8988T (cell line): ENCODE measurements at regions not wholly inside any gene's neighbourhood (a gene's known extent, or its start where the extent isn't known, plus 50 kb on each side); places are given as distances from the start of the nearest gene placed in this dataset.

Experiments used
- DNase-seq: peaks from one replicate; pipeline ENCODE4 v3.0.0; 2011

DNA sequence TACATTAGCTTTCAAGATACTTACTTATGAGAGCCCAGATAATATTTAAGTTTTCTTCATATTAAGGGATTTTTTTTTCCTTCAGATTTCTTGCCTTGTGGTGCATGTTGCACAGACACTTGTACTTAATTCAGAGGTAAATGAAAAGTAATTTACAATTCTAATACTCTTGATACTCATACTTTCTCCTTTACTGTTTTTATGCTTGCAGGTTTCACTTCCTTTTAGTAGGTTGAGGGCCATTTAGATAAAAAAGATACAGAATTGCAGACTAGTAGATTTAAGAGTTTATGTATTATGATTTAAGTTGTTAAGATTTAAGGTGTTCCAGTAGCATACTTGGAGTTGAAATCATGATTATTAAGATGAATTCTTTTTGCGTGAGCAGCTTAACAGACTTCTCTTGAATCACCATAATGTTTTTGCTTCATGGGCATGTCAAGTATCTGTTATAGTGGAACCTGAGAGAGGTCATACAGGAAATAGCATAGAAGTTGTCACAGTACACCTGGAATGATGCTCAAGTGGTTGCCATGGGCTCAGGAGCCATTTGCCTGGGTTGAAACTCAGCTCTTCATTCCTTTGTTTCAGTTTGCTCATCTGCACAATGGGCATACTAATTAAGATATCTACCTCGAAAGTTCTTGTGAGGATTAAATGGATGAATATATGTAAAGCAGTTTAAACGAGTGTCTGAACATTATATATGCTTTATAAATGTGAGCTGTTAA is 174.8 kb upstream of the PRPS1L1 start:
- DNase-seq = no peak

DNA sequence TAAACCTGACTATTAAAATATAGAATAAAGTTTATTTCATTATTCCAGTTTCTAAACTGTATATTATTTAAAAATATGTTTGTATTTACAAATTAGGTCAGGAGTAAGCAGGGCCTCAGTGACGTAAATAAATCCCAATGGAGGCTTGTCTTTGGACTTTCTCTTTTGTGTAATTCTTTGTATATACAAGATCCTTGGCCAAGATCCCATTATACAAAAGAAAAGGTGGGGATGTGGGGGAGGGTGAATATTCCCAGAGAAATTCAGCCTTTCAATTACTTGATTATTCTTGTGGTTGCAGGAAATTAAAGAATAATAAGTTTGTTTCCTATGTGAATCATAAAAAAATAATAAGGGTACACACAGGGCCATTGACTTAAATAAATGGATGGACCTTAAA is 178.7 kb upstream of the PRPS1L1 start:
- DNase-seq = no peak

DNA sequence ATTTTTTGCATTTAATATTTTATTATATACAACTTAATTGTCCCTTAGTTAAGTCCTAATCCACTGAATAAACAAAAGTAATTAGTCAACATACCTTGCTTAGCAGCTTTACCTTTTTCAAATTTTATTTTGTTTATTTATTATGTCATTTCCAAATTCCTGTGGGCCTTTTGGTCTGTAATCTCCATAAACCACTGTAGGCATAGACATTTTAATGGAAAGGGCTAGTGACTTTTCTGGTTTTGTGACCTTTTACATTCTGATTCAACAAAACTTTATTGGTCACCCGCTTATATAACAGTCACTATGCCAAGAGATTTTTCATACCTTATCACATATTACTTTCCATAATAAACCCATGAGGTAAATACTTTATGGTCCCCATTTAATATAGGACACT is 181.3 kb upstream of the PRPS1L1 start:
- no peak for DNase-seq

DNA sequence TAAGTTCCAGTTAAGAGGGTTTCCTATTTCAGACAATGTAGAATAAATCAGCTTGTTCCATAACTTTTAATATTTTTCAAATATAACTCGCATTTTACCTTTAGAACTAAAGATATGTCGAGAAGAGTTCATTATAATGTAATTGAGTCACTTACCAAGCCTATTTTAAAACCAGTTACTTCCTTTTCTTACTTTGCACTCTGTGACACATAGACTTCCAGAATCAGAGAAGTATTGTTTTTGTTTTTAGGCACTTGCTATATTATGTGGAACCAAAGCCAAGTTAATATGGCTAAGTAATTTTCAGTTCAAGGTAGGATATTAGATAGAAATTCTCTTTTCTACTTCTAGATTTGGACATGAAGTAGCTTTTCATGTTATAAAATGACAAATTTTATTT is 182.7 kb upstream of the PRPS1L1 start:
- no peak for DNase-seq

DNA sequence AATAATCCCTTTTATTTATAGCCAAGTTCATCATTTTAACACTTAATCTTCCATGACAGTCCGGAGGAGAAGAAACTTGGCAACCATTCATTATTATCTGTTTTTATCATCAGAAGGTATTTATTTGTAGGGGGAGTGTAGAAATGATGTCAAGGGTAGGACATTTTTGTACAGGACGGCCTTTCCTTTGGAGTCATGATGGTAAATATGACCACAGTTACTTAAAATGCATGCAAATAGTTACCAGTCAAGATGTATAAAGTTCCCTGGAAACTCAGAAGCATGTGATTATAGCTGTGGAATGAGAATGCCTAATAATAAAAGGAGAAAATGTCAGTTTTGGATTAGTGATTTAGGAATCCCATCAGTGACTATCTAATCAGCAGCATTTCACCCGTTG is 183.1 kb upstream of the PRPS1L1 start:
- DNase-seq = no peak

DNA sequence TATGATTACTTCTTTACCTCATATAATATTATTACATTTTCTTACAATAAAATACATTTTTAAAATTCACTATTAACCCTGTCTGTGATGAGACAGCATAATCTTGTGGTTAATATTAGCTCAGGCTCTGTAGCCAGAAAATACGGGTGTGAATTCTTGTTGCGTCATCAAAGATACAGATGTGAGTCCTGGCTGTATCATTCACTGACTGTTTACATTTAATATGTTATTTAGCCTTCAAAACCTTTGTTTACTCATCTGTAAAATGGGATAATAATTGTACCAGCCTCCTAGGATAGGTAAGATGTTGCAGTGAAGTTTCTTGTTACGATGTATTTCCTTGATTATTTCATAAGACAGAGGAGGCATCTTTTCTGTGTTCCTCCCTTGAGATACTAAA is 184.7 kb upstream of the PRPS1L1 start:
- no peak for DNase-seq

DNA sequence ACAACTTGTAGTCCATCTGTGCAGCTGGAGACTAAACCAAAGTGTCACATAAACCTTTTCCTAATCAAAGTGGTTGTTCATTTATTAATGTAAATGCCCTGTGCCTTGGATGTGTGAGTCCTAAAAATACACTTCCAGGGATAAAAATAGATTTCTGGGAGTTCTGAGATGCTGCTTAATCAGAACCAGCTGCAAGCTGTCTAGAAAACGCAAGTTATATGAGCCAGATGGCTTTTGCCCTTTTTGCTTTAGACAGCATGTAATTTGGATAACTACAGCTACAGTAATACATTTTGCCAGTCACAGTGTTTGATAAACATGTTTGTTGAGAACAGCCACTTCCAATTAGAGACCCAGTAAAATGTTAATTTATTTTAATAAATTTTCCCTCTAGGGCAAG is 185.1 kb upstream of the PRPS1L1 start:
- DNase-seq = no peak

DNA sequence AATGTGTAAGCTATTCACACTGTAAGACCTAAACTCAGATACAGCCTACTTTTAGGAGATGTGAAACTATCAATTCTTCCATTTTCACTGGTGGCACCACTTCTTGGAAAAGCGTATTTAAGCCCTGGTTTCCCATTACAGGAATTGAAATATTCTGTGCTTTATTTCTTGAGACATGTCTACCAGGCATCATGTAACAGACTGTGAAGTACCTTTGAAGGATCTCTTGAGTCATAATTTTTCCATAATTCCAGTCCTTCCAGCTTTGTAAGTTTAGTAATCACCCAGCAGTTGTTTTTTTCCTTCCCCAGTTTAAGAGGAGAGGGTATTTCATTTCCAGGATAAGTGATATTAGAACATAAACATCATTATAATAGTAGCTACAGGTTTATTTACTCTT is 186.0 kb upstream of the PRPS1L1 start:
- no peak for DNase-seq

DNA sequence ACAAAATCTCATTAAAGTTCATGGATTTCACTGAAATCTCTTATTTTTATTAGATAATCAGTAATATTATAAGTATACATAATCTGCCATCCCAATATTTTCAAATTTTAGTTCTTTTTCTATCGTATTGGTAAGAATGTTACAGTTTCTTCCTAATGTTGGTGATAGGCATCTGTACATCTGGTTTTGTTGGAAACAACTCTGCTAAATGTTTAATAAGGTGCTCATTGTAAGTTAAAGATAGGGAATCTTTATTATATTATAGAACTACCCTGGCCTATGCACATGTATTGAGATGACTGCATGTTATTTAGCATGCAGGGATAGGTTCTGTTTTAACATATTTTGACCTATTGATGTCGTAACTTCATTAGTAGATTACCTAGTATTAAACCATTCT is 188.6 kb upstream of the PRPS1L1 start:
- no peak for DNase-seq

DNA sequence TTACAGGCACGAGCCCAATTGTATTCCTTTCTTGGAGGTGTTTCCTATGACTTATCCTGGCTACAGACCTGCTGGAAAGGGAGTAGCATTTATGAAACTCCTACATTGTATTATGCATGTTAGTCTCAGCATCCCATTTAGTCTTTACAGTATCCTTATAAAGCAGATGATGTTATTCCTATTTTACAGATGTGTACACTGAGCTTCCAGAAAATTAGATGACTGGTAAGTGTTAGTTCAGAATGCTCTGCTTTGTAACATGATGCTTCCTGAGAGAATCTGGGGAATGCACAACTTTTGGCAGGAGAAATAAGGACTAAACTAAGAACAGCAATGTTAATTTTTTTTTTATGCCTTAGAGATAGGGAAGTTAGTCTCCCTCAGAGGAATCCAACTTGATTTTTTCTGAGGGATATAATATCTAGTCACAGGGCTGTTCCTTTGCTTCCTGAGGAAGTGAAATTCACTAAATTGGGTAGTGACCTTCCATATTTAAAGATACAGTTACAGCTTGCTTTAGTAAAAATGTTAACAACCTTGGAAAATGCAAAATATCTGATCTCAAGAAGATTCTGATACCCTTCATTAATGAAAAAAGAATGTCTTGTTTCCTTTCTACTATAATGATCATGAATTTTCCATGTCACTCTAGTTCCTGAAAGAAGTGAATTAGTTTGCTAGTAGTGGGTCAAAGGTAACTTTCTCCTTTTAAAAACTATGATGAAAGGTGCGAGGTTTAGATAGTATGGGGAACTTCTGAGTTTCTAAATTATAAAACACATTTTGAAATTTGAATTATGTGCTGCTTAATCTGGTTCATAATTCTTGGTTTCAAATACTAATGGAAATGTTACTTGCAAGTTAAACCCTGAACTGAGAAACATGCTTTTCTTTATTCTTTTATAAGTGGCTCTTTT is 194.0 kb upstream of the PRPS1L1 start:
- no peak for DNase-seq

DNA sequence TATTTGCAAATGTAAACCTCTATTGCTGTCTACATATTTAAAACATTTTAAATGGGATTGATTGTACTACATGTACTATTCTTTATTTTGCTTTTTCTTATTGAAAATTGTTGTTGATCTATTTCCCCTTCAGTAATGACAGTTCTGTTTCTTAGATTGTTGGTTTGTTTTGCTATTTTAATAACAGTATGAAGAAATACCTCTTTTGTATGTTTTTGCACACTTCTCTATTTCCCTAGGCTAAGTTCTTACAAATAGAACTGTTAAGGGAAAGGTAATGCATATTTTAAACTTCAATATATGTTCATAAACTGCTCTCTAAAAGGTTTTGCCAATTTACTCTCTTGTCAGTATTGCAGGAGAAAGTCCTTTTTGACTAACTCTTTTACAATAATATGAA is 195.0 kb upstream of the PRPS1L1 start:
- no peak for DNase-seq

DNA sequence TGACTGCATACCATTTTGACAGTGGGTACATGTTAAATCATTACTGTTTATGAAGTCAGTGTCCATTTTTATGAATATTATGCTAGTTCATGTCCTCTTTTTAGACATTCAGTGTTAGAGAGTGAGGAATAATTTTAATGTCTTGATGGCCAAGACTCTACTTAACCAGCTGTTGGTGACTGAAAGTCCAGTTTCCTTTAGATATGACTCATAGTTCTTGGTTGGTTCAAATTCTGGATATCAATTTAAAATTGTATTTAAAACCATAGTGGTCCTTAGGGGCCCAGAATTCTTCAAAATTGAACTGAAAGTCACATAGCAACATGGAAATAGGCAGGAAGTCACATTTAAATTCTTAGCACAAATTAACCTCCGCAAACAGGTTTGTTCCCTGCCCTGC is 196.5 kb upstream of the PRPS1L1 start:
- no peak for DNase-seq

DNA sequence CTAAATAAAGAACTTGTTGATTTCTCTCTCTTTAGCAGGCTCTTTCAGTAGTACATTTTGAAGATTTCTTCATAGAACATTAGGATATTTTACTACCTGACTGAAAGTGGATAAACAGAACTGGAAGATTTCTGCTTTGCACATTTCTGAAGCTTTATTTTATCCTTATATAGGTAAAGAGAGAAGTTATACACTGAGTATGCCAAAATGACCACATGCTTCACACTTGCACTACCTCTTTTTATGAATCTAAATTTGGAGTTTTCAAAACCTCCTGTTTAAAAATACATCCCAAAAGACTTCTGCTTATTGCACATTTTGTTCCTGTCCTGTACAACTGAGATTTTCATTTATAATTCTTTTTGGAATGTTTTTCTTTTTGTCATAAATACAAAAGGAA is 197.4 kb upstream of the PRPS1L1 start:
- no peak for DNase-seq

DNA sequence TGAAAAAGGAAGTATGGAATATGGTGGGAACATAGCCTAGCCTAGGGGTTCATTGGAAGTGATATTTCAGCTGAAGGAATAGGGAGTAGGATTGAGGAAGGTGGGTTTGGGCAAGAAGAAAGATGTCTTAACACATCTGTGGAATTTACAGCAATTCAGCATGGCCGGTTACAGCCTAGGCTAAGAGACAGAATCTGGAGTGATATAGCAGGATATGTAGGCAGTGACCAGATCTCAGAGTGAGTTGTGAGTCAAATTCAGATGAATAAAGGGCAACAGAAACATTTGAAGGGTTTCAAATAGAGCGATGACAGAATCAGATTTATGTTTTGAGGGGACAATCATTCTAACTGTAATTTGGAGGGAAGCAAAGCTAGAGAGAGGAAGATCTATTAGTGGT is 199.0 kb upstream of the PRPS1L1 start:
- DNase-seq = no peak

DNA sequence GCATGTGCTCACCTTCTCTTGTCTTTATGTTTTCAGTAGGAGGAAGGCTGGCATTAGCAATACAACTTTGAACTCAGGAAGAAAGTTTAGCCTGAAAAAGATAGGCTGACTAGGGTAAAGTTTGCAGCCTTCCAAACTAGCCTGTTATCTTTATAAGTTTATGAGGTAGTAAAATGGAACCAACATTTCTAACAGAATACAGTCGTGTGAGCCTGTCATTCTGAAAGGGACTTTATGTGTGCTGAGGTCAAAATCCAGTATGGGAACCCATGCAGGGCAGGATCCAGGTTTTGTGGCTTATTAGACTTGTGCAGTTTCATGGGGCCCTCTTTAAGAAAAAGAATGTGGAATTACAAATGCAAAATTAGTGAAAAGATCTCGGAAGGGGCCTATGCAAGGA is 201.0 kb upstream of the PRPS1L1 start:
- no peak for DNase-seq

DNA sequence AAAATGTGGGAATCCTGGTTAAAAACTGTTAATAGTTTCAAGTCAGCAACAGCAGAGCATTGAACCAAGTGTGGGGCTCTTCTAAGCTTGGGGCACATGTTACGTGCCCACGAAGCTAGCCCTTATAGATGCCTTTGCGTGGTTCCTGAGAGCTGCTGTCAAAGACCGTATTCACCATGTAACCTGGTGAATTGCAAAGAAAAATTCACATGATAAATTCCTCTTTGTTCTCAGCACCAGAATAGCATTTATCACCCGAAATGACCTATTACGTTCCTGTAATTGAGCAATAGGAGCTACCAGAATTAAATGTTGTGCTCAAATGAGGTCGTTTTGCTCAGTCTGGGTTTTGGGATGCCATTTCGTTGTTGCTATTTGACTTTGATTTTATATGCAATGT is 202.6 kb upstream of the PRPS1L1 start:
- no peak for DNase-seq

DNA sequence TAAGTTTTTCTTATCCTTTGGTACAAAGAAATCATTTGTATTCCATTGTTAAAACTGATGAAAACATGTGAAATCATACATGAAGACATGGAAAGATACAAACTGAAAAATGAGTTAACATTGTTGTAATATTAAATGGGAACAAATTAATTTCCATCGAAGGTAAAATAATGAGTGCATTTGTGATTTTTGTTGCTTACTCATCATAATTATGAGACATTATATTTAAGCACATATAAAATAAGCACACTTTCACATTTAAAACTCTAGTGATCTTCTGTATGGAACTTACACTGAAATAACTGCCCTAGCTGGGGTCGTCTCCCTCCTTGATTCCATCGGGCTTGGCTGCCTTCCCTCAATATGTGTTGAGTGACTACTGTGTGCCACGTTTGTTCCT is 204.2 kb upstream of the PRPS1L1 start:
- no peak for DNase-seq

DNA sequence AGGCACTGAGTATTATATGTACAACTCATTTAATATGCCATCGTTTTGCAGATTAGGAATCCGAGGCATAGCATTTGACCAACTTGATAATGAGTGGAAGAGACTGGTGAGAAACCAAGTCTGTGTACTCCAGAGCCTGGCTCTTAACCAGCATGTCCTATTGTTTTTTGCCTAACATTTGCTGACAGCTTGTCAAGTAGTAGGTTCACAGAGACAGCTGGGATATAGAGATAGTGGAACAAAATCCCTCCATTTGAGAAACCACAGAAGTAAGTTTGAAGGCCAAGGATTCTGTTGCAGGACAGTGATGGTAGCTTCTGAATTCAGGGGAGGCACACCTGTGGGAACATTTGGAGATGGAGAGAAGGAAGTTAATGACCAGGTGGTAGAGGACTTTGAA is 206.9 kb upstream of the PRPS1L1 start:
- DNase-seq = no peak

DNA sequence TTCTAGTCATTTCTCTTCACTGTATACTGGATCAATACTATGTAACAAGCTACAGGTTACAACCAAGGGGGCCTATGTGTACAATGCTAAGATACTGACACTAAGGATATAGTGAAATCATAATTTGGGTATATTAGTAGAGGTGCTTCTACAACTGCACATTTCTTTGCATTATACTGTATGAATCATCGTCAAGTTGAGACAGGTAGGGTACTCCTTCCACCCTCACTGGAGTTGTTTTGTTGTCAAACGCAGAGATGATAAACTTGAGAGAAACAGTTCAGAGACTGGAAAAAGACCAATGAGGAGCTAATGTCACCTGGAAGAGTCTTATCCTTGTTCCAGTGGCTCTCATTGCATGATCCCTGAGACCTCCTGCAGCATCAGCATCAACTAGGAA is 208.2 kb upstream of the PRPS1L1 start:
- DNase-seq = no peak

DNA sequence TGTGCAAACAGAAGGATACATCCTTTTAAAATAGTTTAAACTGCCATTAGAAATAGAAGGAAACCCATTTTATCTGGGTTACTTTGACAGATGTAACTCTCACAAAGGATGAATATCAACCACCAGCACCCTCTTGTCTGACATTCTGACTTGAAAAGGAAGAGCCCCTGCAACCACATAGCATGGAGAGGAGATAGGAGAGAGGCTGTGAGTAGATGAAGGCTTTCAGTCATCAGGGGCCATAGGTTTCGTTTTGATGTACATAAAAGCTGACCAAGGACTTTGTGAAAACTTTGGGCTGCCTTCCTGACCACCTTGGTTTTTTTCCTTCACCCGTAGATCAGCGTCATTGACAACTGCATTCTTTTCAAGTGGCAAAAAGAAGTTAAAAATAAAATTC is 211.6 kb upstream of the PRPS1L1 start:
- no peak for DNase-seq

DNA sequence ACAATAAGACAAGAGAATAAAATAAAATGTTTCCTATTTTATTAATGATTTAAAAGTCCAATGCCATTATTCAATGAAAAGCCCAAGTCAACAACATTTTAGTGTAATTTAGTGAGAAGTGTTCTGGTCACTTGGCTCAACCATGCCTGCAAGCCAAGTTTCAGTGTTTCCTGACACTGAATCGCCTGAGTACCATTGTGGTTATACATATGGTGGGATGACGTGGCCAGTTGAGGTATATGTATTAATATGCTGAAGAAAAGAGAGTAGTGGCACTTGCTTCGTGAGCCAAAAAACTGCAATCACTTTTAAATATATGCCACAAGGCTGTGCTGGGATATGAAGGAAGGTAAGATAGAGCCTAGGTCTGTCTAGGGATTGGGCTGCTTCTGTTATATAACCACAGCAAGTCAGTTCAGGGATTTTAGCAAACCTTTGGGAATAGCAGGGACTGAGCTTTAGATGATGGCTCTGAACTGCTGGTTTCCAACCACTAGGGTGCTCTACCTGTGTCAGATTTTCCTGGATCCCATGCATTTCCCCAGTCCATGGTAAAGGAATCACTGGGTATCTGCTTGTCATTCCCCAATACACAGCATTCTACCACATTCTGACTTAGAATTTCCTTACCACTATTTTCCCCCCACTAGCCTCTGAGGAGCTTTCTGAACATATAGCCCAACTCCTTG is 214.0 kb upstream of the PRPS1L1 start:
- DNase-seq = peak; percentile 4

DNA sequence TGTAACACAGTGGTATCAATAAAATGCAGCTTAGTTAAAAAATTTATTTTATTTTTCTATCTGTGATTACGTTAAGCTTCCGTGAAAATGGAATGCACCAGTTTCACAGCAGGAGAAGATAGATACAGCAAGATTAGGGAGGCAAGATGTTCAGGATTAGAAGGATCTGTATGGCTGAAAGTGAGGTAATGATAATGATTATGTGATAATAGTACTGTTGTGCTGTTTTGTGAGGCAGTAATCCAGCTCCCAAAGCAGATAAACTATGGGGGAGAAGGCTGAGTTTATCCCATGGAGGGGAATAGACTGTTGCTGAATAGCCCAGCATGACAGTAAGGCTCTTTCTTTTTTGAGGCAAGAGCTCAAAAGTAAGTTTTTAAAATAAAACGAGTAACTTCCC is 216.1 kb upstream of the PRPS1L1 start:
- no peak for DNase-seq

DNA sequence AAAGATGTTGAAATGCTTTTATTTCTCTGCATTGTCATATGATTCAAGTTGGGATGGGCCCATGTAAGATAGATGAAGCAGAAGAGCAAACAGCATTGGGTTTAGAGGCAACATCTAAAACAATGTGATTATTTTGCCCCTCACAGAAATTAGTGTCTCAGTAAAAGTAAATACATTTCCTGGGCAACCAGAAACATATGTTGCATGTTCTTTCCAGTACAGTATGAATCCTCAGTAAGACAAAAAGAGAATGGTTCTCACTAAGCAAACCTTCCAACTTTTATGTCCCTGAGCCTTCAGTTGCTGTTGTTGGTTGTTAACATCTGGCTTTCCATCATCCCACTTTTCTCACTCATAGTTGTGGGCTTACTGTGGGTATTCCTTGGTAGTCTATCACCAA is 222.5 kb upstream of the PRPS1L1 start:
- no peak for DNase-seq

DNA sequence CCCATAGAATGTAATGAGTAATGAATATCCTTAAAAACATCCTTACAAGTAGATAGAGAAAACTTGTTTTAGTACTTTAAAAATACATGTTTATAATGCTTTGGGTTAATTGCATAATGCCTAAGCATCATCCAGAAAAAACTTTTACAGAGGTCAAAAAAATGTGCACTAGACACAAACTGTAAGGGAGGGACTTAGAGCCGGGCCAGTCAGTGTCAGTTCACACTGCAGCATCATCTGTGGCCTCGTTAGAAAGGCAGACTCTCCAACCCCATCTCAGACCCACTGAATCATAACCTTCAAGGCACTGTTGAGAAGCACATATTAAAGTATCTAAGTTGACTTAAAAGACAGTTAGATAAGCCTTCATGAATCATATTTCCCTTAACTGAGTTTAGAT is 230.1 kb upstream of the PRPS1L1 start:
- DNase-seq = no peak
